HepG2 (cell line): ENCODE measurements at regions not wholly inside any gene's neighbourhood (a gene's known extent, or its start where the extent isn't known, plus 50 kb on each side); places are given as distances from the start of the nearest gene placed in this dataset.

Experiments
- ATAC-seq: fragments of 200-7000 bp; cut with Tn5 transposase; 3 replicates; pipeline ENCODE4 v1.9.1; 2020; ENCODE audit warnings: mild to moderate bottlenecking, moderate library complexity
- BruUV-seq: library from RNA; stranded (reverse); fragments of 400-500 nt; replicated peaks from 2 replicates; lab custom pipeline; 2021; lab: Mats Ljungman, UMichigan
- CTCF ChIA-PET: fragments of 300-600 bp; formaldehyde crosslinking; extraction: SDS; loops from one replicate; lab custom pipeline; 2021; ENCODE audit warnings: low total read pairs, inconsistent platforms, low intra/inter-chr PET ratio; lab: Yijun Ruan, JAX
- POLR2A ChIA-PET: fragments of 350-600 bp; sonication (Branson Sonifier 250); formaldehyde crosslinking; loops from one replicate; lab custom pipeline; 2020; ENCODE audit warnings: antibody characterized with exemption, inconsistent platforms; lab: Yijun Ruan, JAX
- DNase-seq: peaks from one replicate; pipeline ENCODE4 v3.0.0-alpha.2; 2015; ENCODE audit warnings: low spot score
- FAIRE-seq: peaks from 3 replicates; lab custom pipeline; 2011; peaks lifted over from hg19 to GRCh38; lab: Jason Lieb, UNC
- H2AFZ ChIP-seq: one replicate; pipeline ENCODE4 v1.6.1; 2011; ENCODE audit warnings: low read length, inconsistent platforms
- H3K27ac ChIP-seq: fragments of 300-600 bp; 3 replicates; pipeline ENCODE4 v1.8.0; 2011; ENCODE audit warnings: mixed run types, mild to moderate bottlenecking, mixed read lengths, low read length, inconsistent platforms; ENCODE audit not compliant: insufficient read depth; ENCODE audit errors: extremely low read length
- H3K27me3 ChIP-seq, 2 experiments: fragments of 200-600 bp in 1 of 2; 2 replicates in 1 of 2; 3 replicates in 1 of 2; pipeline versions ENCODE4 v1.6.0 to v1.8.0; 2011; ENCODE audit warnings: low read length in 2 of 2, mild to moderate bottlenecking in 2 of 2, moderate library complexity in 2 of 2, inconsistent platforms in 1 of 2; ENCODE audit not compliant: insufficient read depth in 2 of 2, control insufficient read depth in 1 of 2
- H3K36me3 ChIP-seq, 2 experiments: fragments of 200-600 bp in 1 of 2; replicated peaks in 1 of 2; 2 replicates in 1 of 2; 3 replicates in 1 of 2; pipeline versions ENCODE4 v1.5.1 to v1.8.0; 2011; ENCODE audit warnings: low read length in 2 of 2, inconsistent platforms in 1 of 2; ENCODE audit not compliant: insufficient read depth in 2 of 2, control insufficient read depth in 1 of 2
- H3K4me1 ChIP-seq: 2 replicates; pipeline ENCODE4 v1.5.1; 2012; ENCODE audit warnings: low read length, inconsistent platforms; ENCODE audit not compliant: insufficient read depth
- H3K4me2 ChIP-seq: 2 replicates; pipeline ENCODE4 v1.6.0; 2011; ENCODE audit warnings: low read depth, low read length, inconsistent platforms
- H3K4me3 ChIP-seq, 3 experiments: fragments of 200-600 bp in 1 of 3; sonication (generic), shearing (Covaris generic) in 1 of 3; replicated peaks in 1 of 3; 2 replicates each; pipeline ENCODE4 v1.5.1; 2011 to 2016; ENCODE audit warnings: low read length in 3 of 3, inconsistent platforms in 2 of 3, low read depth in 2 of 3, mild to moderate bottlenecking in 2 of 3, control low read depth in 1 of 3, mixed read lengths in 1 of 3; ENCODE audit not compliant: insufficient read depth in 1 of 3
- H3K79me2 ChIP-seq: one replicate; pipeline ENCODE4 v1.6.1; 2011; ENCODE audit warnings: low read length, inconsistent platforms; ENCODE audit not compliant: insufficient read depth
- H3K9ac ChIP-seq: 2 replicates; pipeline ENCODE4 v1.6.0; 2011; ENCODE audit warnings: mild to moderate bottlenecking, low read depth, low read length, inconsistent platforms; ENCODE audit not compliant: insufficient read depth
- H3K9me3 ChIP-seq: 2 replicates; pipeline ENCODE4 v1.5.1; 2012; ENCODE audit warnings: mild to moderate bottlenecking, low read length
- H4K20me1 ChIP-seq: 2 replicates; pipeline ENCODE4 v1.6.0; 2011; ENCODE audit warnings: inconsistent platforms, mild to moderate bottlenecking, low read length, moderate library complexity; ENCODE audit not compliant: insufficient read depth
- BCL3 ChIP-seq: sonication (generic); formaldehyde crosslinking; IDR thresholded peaks from 2 replicates; pipeline ENCODE4 v1.5.1; 2020; ENCODE audit warnings: mild to moderate bottlenecking, missing genetic modification reagents, moderate library complexity
- NR0B2 ChIP-seq: sonication (generic); formaldehyde crosslinking; IDR thresholded peaks from 2 replicates; pipeline ENCODE4 v1.4.0; 2020; ENCODE audit warnings: mild to moderate bottlenecking, missing genetic modification reagents
- REXO4 ChIP-seq: sonication (generic); formaldehyde crosslinking; IDR thresholded peaks from 2 replicates; pipeline ENCODE4 v1.8.0; 2022; ENCODE audit warnings: missing genetic modification reagents, mild to moderate bottlenecking, borderline replicate concordance
- ZNF549 ChIP-seq: sonication (generic); formaldehyde crosslinking; IDR thresholded peaks from 2 replicates; pipeline ENCODE4 v1.5.0; 2020; ENCODE audit warnings: missing genetic modification reagents
- WGBS: methylation state at CpG from one replicate; pipeline ENCODE4 v1.1.6; 2017; ENCODE audit warnings: low lambda C conversion rate; 5-methylcytosine and 5-hydroxymethylcytosine counted together
- in situ Hi-C: cut with HindIII; loops from 2 replicates; pipeline ENCODE4 v1.10.0; 2017; ENCODE audit warnings: low pct_unique_long_range_greater_than_20kb; ENCODE audit not compliant: extremely low pct_ligation_motif_present
- intact Hi-C: fragments of 100-400 bp; cut with micrococcal nuclease; formaldehyde crosslinking; loops from one replicate; pipeline ENCODE4 v1.10.0; 2022; ENCODE audit not compliant: unreplicated experiment
- TF ChIP-seq, protein P1 (sequence below): sonication (generic); formaldehyde crosslinking; IDR thresholded peaks from 2 replicates; pipeline ENCODE4 v1.4.0; 2020; ENCODE audit warnings: missing genetic modification reagents

DNA sequence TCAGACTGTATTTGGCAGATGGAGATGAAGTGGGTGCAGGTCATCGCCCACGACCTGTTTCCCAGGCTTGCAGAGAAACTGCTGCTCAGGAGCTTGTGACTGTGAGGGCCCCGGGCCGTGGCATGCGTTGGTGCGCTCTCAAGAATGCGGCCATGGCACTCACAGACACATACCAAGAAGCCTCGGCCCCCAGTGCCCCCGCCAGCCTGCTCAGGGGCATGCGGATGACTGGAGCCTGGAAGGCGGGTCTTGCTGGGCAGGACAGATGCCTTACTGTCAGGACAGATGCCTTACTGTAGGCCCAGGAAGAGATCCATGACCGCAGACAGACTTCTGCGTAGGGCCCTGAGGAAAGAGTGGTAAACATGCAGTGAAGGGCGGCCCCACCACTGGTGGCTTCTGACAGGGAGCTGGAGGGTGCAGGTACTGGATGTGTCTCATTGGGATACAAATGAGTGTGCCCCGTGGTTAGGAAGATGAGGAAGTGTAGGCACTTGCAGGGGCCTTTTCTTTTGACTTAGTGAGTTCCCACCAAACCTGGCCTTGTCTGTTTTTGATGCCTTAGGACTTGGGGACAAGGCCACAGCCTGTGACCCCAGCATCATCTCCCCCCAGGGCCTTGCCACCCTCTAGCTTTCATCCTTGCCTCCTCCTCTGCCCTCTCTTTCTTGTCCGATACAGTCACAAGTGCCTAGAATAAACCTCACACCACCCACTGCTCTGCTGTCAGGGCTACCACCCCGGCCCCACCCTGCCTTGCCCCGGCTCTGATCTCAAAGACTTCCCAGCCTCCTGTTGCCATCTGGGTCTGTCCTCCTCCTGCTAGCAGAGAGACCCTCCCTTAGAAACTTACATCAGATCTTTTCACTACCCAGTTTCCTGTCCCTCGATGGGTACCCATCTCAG, 68.8 kb upstream of the ABL1 start:
- BruUV-seq: no TSS peak
- POLR2A ChIA-PET: interaction anchor here (1.0 kb wide), 1 partner anchor 71 kb away, joined by 3 read pairs; no protein-coding TSS in a partner anchor

More for the DNA sequence above, 68.8 kb upstream of the ABL1 start:
- 83% methylated on average over 13 of the region's 19 CpGs for WGBS
- CTCF ChIA-PET: no interaction called here
- H3K27ac ChIP-seq: no peak overlapping the region
- H2AFZ ChIP-seq: no peak overlapping the region
- peaks cover 14% of the 10 kb centered on the region for H3K79me2 ChIP-seq
- no peaks in the 10 kb centered on the region; the same call in 1 of the 2 replicates for H4K20me1 ChIP-seq
- no peak for TF ChIP-seq NR0B2 (CRISPR knock-in tag)
- TF ChIP-seq BCL3 (CRISPR knock-in tag): no peak
- TF ChIP-seq ZNF549 (CRISPR knock-in tag): no peak
- TF ChIP-seq REXO4 (CRISPR knock-in tag): no peak
- TF ChIP-seq, protein P1, sequence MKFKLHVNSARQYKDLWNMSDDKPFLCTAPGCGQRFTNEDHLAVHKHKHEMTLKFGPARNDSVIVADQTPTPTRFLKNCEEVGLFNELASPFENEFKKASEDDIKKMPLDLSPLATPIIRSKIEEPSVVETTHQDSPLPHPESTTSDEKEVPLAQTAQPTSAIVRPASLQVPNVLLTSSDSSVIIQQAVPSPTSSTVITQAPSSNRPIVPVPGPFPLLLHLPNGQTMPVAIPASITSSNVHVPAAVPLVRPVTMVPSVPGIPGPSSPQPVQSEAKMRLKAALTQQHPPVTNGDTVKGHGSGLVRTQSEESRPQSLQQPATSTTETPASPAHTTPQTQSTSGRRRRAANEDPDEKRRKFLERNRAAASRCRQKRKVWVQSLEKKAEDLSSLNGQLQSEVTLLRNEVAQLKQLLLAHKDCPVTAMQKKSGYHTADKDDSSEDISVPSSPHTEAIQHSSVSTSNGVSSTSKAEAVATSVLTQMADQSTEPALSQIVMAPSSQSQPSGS: no peak
- DNase-seq (no peak), ATAC-seq (no peak), FAIRE-seq (no peak)
- H3K4me2 ChIP-seq: no peak overlapping the region
- H3K27me3 ChIP-seq: no peaks in the 10 kb centered on the region
- in situ Hi-C loops: no loop called here
- no peak overlapping the region for H3K4me3 ChIP-seq
- H3K9ac ChIP-seq: no peak overlapping the region
- intact Hi-C loops: no loop called here
- H3K4me1 ChIP-seq: peaks cover 32% of the 10 kb centered on the region
- no peaks in the 10 kb centered on the region for H3K9me3 ChIP-seq
- no peaks in the 10 kb centered on the region for H3K36me3 ChIP-seq
